ENCODE measurements at regions not wholly inside any gene's neighbourhood (a gene's known extent, or its start where the extent isn't known, plus 50 kb on each side); places are given as distances from the start of the nearest gene placed in this dataset.

GRCh38 chr15:31802761-31803160, 227.6 kb upstream of the CHRNA7 start:
- Mint-ChIP-seq H3K36me3 (ENCODE audit: low read depth) (no peaks in the 10 kb centered on the region), H3K4me1 (ENCODE audit: low read depth) (no peaks in the 10 kb centered on the region), H3K27me3 (peaks cover 2% of the 10 kb centered on the region), H3K4me3 (no peak overlapping the region), H3K27ac (no peak overlapping the region), H3K9me3 (no peaks in the 10 kb centered on the region)
- ChIA-PET POLR2A (no interaction called here), CTCF (no interaction called here)
- TF ChIP-seq, protein P1, sequence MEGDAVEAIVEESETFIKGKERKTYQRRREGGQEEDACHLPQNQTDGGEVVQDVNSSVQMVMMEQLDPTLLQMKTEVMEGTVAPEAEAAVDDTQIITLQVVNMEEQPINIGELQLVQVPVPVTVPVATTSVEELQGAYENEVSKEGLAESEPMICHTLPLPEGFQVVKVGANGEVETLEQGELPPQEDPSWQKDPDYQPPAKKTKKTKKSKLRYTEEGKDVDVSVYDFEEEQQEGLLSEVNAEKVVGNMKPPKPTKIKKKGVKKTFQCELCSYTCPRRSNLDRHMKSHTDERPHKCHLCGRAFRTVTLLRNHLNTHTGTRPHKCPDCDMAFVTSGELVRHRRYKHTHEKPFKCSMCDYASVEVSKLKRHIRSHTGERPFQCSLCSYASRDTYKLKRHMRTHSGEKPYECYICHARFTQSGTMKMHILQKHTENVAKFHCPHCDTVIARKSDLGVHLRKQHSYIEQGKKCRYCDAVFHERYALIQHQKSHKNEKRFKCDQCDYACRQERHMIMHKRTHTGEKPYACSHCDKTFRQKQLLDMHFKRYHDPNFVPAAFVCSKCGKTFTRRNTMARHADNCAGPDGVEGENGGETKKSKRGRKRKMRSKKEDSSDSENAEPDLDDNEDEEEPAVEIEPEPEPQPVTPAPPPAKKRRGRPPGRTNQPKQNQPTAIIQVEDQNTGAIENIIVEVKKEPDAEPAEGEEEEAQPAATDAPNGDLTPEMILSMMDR (IDR thresholded peaks at IDR 0.05) = no peak
- intact Hi-C loops (cut with micrococcal nuclease) = no loop called here
- DNase-seq = no peak
- no peak for ATAC-seq

GRCh38 chr15:31803388-31803884, 226.9 kb upstream of the CHRNA7 start:
- ChIA-PET CTCF (no interaction called here), POLR2A (no interaction called here)
- Mint-ChIP-seq H3K27ac (no peak overlapping the region), H3K4me1 (ENCODE audit: low read depth) (no peaks in the 10 kb centered on the region), H3K9me3 (no peaks in the 10 kb centered on the region), H3K36me3 (ENCODE audit: low read depth) (no peaks in the 10 kb centered on the region), H3K4me3 (no peak overlapping the region), H3K27me3 (peaks cover 2% of the 10 kb centered on the region)
- intact Hi-C loops (cut with micrococcal nuclease) = no loop called here
- ATAC-seq = no peak
- peak; percentile 4 for DNase-seq
- TF ChIP-seq, protein P1 (IDR thresholded peaks at IDR 0.05) = no peak

GRCh38 chr15:31805090-31805662, 225.1 kb upstream of the CHRNA7 start:
- DNase-seq = no peak
- no peaks in the 10 kb centered on the region for H3K9me3 Mint-ChIP-seq
- ChIA-PET POLR2A (no interaction called here), CTCF (interaction anchor here (1.2 kb wide), 1 partner anchor 9 kb away, joined by 4 read pairs; no protein-coding TSS in a partner anchor)
- no peaks in the 10 kb centered on the region for H3K36me3 Mint-ChIP-seq (ENCODE audit: low read depth)
- TF ChIP-seq, protein P1 (IDR thresholded peaks at IDR 0.05) = no peak
- no peak for ATAC-seq
- intact Hi-C loops (cut with micrococcal nuclease) = no loop called here
- H3K27ac Mint-ChIP-seq = no peak overlapping the region
- H3K27me3 Mint-ChIP-seq = no peaks in the 10 kb centered on the region
- no peaks in the 10 kb centered on the region for H3K4me1 Mint-ChIP-seq (ENCODE audit: low read depth)
- H3K4me3 Mint-ChIP-seq = no peak overlapping the region

GRCh38 chr15:31806106-31806505, 224.2 kb upstream of the CHRNA7 start:
- TF ChIP-seq, protein P1 (IDR thresholded peaks at IDR 0.05) = no peak
- POLR2A ChIA-PET = no interaction called here
- no peaks in the 10 kb centered on the region for H3K4me1 Mint-ChIP-seq (ENCODE audit: low read depth)
- H3K27me3 Mint-ChIP-seq = no peaks in the 10 kb centered on the region
- no peaks in the 10 kb centered on the region for H3K9me3 Mint-ChIP-seq
- ATAC-seq (no peak), DNase-seq (no peak)
- intact Hi-C loops (cut with micrococcal nuclease) = no loop called here
- H3K4me3 Mint-ChIP-seq = no peak overlapping the region
- H3K27ac Mint-ChIP-seq = no peak overlapping the region
- CTCF ChIA-PET = no interaction called here
- no peaks in the 10 kb centered on the region for H3K36me3 Mint-ChIP-seq (ENCODE audit: low read depth)

DNA sequence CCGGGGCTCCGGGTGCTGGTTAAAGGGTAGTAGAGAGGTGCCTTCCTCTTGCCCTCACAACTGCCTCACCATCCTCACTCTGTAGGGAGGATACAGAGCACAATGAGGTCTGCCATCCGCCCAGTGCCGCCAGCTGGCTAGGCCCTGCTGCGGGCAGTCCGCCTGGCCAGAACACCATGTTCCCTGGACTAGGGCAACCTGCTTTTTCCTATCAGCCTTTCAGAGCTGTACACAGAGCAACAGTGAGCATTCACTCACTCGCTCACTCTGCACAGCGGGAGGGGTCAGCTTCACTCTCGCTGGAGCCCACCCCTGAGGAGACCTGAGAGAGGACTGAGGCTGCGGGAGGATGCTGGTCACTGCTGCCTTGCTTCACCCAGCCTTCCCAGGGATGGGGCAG, 218.7 kb upstream of the CHRNA7 start:
- Mint-ChIP-seq H3K27ac (no peak overlapping the region), H3K36me3 (ENCODE audit: low read depth) (no peaks in the 10 kb centered on the region), H3K4me3 (no peak overlapping the region), H3K4me1 (ENCODE audit: low read depth) (no peaks in the 10 kb centered on the region), H3K9me3 (no peaks in the 10 kb centered on the region), H3K27me3 (no peaks in the 10 kb centered on the region)
- ChIA-PET CTCF (no interaction called here), POLR2A (no interaction called here)
- TF ChIP-seq, protein P1 (IDR thresholded peaks at IDR 0.05) = no peak
- ATAC-seq (no peak), DNase-seq (no peak)
- intact Hi-C loops (cut with micrococcal nuclease) = no loop called here

Measured in activated CD8-positive, alpha-beta T cell treated with anti-CD3 and anti-CD28 coated beads for 36 hours (primary cell).